GM12892 (cell line): ENCODE measurements at regions not wholly inside any gene's neighbourhood (a gene's known extent, or its start where the extent isn't known, plus 50 kb on each side); places are given as distances from the start of the nearest gene placed in this dataset.

Experiments used
- POLR2A ChIP-seq: IDR thresholded peaks from 2 replicates; pipeline ENCODE4 v1.6.1; 2011; ENCODE audit warnings: low read depth, low read length, control low read depth
- POLR2AphosphoS5 ChIP-seq: IDR thresholded peaks from 2 replicates; pipeline ENCODE4 v1.6.1; 2011; ENCODE audit warnings: low read depth, low read length, control low read depth

DNA sequence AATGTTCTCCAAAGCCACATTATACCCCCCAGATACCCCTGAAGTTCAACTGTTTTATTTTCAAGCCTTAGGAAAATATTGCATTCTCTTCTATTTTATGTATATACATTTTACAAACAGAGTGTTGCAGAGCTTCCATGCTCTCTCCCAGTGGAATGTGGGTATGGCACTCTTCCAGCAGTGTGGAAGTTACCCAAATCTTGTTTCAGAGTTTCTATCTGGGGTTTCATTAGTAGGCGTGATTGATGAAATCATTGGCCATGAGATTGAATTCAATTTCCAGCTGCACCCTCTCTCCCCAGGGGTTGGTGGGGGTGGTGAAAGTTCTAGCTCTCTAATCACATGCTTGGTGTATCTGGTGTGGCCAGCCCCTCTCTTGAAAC lies 350.4 kb downstream of the RPS24 start:
- TF ChIP-seq POLR2A, result no peak
- TF ChIP-seq POLR2AphosphoS5, result no peak
